H9 (cell line): ENCODE measurements at regions not wholly inside any gene's neighbourhood (a gene's known extent, or its start where the extent isn't known, plus 50 kb on each side); places are given as distances from the start of the nearest gene placed in this dataset.

ENCODE experiments used
- DNase-seq: peaks from one replicate; pipeline ENCODE4 v3.0.0-alpha.2; 2017
- H2AFZ ChIP-seq: one replicate; pipeline ENCODE4 v1.6.1; 2013; ENCODE audit warnings: mild to moderate bottlenecking, low read length, control low read depth, moderate library complexity
- H2AK5ac ChIP-seq: 2 replicates; pipeline ENCODE4 v1.6.1; 2013; ENCODE audit warnings: low read length, control low read depth, mixed read lengths; ENCODE audit not compliant: insufficient read length
- H2BK120ac ChIP-seq: one replicate; pipeline ENCODE4 v1.6.1; 2013; ENCODE audit warnings: low read depth, mild to moderate bottlenecking, low read length, control low read depth, inconsistent platforms; ENCODE audit not compliant: poor library complexity, severe bottlenecking
- H2BK12ac ChIP-seq: 2 replicates; pipeline ENCODE4 v1.6.1; 2013; ENCODE audit warnings: low read length, control low read depth, mixed read lengths, low read depth; ENCODE audit not compliant: insufficient read length
- H2BK15ac ChIP-seq: 2 replicates; pipeline ENCODE4 v1.6.1; 2013; ENCODE audit warnings: low read depth, low read length, control low read depth
- H2BK20ac ChIP-seq: one replicate; pipeline ENCODE4 v1.6.1; 2013; ENCODE audit warnings: low read depth, mild to moderate bottlenecking, low read length, control low read depth, inconsistent platforms; ENCODE audit not compliant: poor library complexity, severe bottlenecking
- H2BK5ac ChIP-seq: 2 replicates; pipeline ENCODE4 v1.6.1; 2013; ENCODE audit warnings: low read length, control low read depth, mixed read lengths; ENCODE audit not compliant: insufficient read length
- H3K14ac ChIP-seq: 2 replicates; pipeline ENCODE4 v1.6.1; 2013; ENCODE audit warnings: low read length, control low read depth; ENCODE audit not compliant: insufficient read depth
- H3K18ac ChIP-seq: 2 replicates; pipeline ENCODE4 v1.6.1; 2013; ENCODE audit warnings: low read depth, mild to moderate bottlenecking, mixed read lengths, low read length, control low read depth; ENCODE audit not compliant: insufficient read length
- H3K23ac ChIP-seq: 2 replicates; pipeline ENCODE4 v1.6.1; 2013; ENCODE audit warnings: low read length, control low read depth, mixed read lengths, low read depth; ENCODE audit not compliant: insufficient read length
- H3K23me2 ChIP-seq: 2 replicates; pipeline ENCODE4 v1.6.1; 2013; ENCODE audit warnings: low read depth, mild to moderate bottlenecking, mixed read lengths, low read length, control low read depth; ENCODE audit not compliant: insufficient read length, poor library complexity, severe bottlenecking
- H3K27ac ChIP-seq: 2 replicates; pipeline ENCODE4 v1.5.1; 2013; ENCODE audit warnings: low read length, control low read depth, mixed read lengths, low read depth; ENCODE audit not compliant: insufficient read length
- H3K27me3 ChIP-seq: 2 replicates; pipeline ENCODE4 v1.6.1; 2013; ENCODE audit warnings: low read length, control low read depth, inconsistent platforms; ENCODE audit not compliant: insufficient read depth
- H3K4ac ChIP-seq: 2 replicates; pipeline ENCODE4 v1.6.1; 2013; ENCODE audit warnings: low read depth, mild to moderate bottlenecking, control low read depth, inconsistent platforms, low read length, moderate library complexity
- H3K4me1 ChIP-seq: 2 replicates; pipeline ENCODE4 v1.6.1; 2013; ENCODE audit warnings: low read length, control low read depth, inconsistent platforms; ENCODE audit not compliant: insufficient read depth
- H3K4me2 ChIP-seq: 2 replicates; pipeline ENCODE4 v1.6.1; 2013; ENCODE audit warnings: low read length, control low read depth, mixed read lengths; ENCODE audit not compliant: insufficient read length, insufficient read depth
- H3K56ac ChIP-seq: 2 replicates; pipeline ENCODE4 v1.6.1; 2013; ENCODE audit warnings: low read depth, mild to moderate bottlenecking, mixed read lengths, low read length, control low read depth; ENCODE audit not compliant: insufficient read length
- H3K79me1 ChIP-seq: 2 replicates; pipeline ENCODE4 v1.6.1; 2013; ENCODE audit warnings: low read depth, mild to moderate bottlenecking, moderate library complexity, low read length, control low read depth, inconsistent platforms; ENCODE audit not compliant: insufficient read depth, poor library complexity, severe bottlenecking
- H3K79me2 ChIP-seq: 2 replicates; pipeline ENCODE4 v1.6.1; 2013; ENCODE audit warnings: low read length, control low read depth, inconsistent platforms; ENCODE audit not compliant: insufficient read depth
- H3K9ac ChIP-seq: 2 replicates; pipeline ENCODE4 v1.6.1; 2013; ENCODE audit warnings: low read length, control low read depth, mixed read lengths; ENCODE audit not compliant: insufficient read length; ENCODE audit errors: extremely low read depth
- H3K9me3 ChIP-seq: one replicate; pipeline ENCODE4 v1.6.1; 2013; ENCODE audit warnings: low read depth, low read length, inconsistent platforms; ENCODE audit not compliant: control insufficient read depth
- H3T11ph ChIP-seq: one replicate; pipeline ENCODE4 v1.6.1; 2013; ENCODE audit warnings: mild to moderate bottlenecking, low read length, control low read depth, inconsistent platforms
- H4K20me1 ChIP-seq: one replicate; pipeline ENCODE4 v1.6.1; 2013; ENCODE audit not compliant: control insufficient read depth, insufficient read length, insufficient read depth
- H4K5ac ChIP-seq: 2 replicates; pipeline ENCODE4 v1.6.1; 2013; ENCODE audit warnings: low read depth, mild to moderate bottlenecking, mixed read lengths, low read length, control low read depth; ENCODE audit not compliant: insufficient read length
- H4K8ac ChIP-seq: replicated peaks from 2 replicates; pipeline ENCODE4 v1.6.1; 2013; ENCODE audit warnings: low read length, control low read depth, mixed read lengths, low read depth; ENCODE audit not compliant: insufficient read length
- H4K91ac ChIP-seq: 2 replicates; pipeline ENCODE4 v1.6.1; 2013; ENCODE audit warnings: low read depth, mild to moderate bottlenecking, moderate library complexity, mixed read lengths, low read length, control low read depth; ENCODE audit not compliant: insufficient read length
- H3K27ac Mint-ChIP-seq, 3 experiments: 2 replicates in 2 of 3; 3 replicates in 1 of 3; pipeline ENCODE4 v1.8.0; 2020 to 2021; ENCODE audit warnings: mixed read lengths in 3 of 3, mild to moderate bottlenecking in 1 of 3, moderate library complexity in 1 of 3
- H3K27me3 Mint-ChIP-seq: 2 replicates; pipeline ENCODE4 v1.8.0; 2021; ENCODE audit warnings: low read depth, mild to moderate bottlenecking, moderate library complexity, mixed read lengths
- H3K36me3 Mint-ChIP-seq, 3 experiments: 2 replicates in 2 of 3; 3 replicates in 1 of 3; pipeline ENCODE4 v1.8.0; 2020 to 2021; ENCODE audit warnings: low read depth in 3 of 3, mixed read lengths in 3 of 3; ENCODE audit not compliant: insufficient read depth in 1 of 3
- H3K4me1 Mint-ChIP-seq, 2 experiments: 2 replicates each; pipeline ENCODE4 v1.8.0; 2020; ENCODE audit warnings: mixed read lengths in 2 of 2
- H3K4me3 Mint-ChIP-seq, 2 experiments: 2 replicates in 1 of 2; 3 replicates in 1 of 2; pipeline ENCODE4 v1.8.0; 2020 to 2021; ENCODE audit warnings: mild to moderate bottlenecking in 2 of 2, mixed read lengths in 2 of 2, moderate library complexity in 1 of 2
- H3K9me3 Mint-ChIP-seq, 2 experiments: 2 replicates in 1 of 2; 3 replicates in 1 of 2; pipeline ENCODE4 v1.8.0; 2020; ENCODE audit warnings: mild to moderate bottlenecking in 2 of 2, mixed read lengths in 2 of 2, moderate library complexity in 1 of 2
- WGBS: extraction: QIAGEN DNeasy Blood & Tissue Kit; methylation state at CpG from one replicate; pipeline ENCODE4 v1.1.7; 2013; ENCODE audit warnings: missing lambda C conversion rate, low lambda C conversion rate, mixed read lengths; ENCODE audit not compliant: insufficient read length; ENCODE audit errors: extremely low coverage; 5-methylcytosine and 5-hydroxymethylcytosine counted together
- TF ChIP-seq, protein P1 (sequence below): fragments of 200-600 bp; sonication (generic); conservative IDR thresholded peaks from 3 replicates; pipeline ENCODE4 v1.8.0; 2021; ENCODE audit warnings: antibody characterized with exemption, mild to moderate bottlenecking

DNA sequence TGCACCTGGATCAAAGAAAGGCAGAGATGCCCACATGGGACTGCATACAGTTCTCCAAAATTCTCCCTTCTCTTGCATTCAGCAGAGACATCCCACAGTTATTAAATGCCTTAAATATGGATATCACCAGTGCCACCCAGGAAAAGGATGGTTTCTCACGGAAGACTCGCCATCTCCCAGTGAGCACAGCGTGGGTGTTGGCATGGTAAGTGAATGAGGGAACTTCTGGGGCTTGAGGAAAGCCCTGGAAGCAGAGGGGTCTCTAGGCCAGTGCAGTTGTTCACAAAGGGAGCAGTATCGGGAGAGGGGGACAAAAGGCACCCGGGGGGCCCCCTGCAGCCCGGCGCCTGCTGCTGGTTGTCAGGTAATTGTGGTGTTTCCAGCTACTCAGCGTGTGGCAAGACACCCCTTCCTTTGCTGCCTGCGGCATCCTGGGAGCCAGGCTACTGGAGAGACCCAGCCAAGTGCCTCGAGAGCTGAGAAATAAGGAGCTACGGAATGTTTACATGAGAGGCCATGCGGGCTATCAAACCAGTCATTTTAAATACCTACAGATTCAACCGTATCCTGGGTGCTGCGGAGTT lies 125.4 kb downstream of the PXDC1 start:
- no peaks in the 10 kb centered on the region for H3K27me3 ChIP-seq
- H3K14ac ChIP-seq: no peak overlapping the region
- H2AFZ ChIP-seq: no peak overlapping the region
- H3K4me1 ChIP-seq: peaks cover 2% of the 10 kb centered on the region; the same call in 1 of the 2 replicates
- no peaks in the 10 kb centered on the region for H3K79me2 ChIP-seq
- Mint-ChIP-seq H3K4me3 (no peak overlapping the region), H3K9me3 (no peaks in the 10 kb centered on the region), H3K27me3 (peaks cover 31% of the 10 kb centered on the region), H3K36me3 (peaks cover 0 to 4% (median 0%) of the 10 kb centered on the region in 3 experiments; a peak in 1 of 7 replicates), H3K27ac (no peak overlapping the region), H3K4me1 (peaks cover 44 to 50% of the 10 kb centered on the region in 2 experiments)
- H2AK5ac ChIP-seq: no peak overlapping the region
- H4K20me1 ChIP-seq: no peaks in the 10 kb centered on the region
- H3K27ac ChIP-seq: no peak overlapping the region
- H3K4me2 ChIP-seq: no peak overlapping the region
- H3K9me3 ChIP-seq: no peaks in the 10 kb centered on the region
- no peak overlapping the region for H2BK12ac ChIP-seq
- no peak overlapping the region for H2BK120ac ChIP-seq
- no peak overlapping the region for H3K9ac ChIP-seq
- no peak for DNase-seq
- H3K18ac ChIP-seq: no peak overlapping the region
- no peak overlapping the region for H3K23ac ChIP-seq
- no peak overlapping the region for H4K91ac ChIP-seq
- TF ChIP-seq, protein P1, sequence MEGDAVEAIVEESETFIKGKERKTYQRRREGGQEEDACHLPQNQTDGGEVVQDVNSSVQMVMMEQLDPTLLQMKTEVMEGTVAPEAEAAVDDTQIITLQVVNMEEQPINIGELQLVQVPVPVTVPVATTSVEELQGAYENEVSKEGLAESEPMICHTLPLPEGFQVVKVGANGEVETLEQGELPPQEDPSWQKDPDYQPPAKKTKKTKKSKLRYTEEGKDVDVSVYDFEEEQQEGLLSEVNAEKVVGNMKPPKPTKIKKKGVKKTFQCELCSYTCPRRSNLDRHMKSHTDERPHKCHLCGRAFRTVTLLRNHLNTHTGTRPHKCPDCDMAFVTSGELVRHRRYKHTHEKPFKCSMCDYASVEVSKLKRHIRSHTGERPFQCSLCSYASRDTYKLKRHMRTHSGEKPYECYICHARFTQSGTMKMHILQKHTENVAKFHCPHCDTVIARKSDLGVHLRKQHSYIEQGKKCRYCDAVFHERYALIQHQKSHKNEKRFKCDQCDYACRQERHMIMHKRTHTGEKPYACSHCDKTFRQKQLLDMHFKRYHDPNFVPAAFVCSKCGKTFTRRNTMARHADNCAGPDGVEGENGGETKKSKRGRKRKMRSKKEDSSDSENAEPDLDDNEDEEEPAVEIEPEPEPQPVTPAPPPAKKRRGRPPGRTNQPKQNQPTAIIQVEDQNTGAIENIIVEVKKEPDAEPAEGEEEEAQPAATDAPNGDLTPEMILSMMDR: no peak
- H2BK20ac ChIP-seq: no peak overlapping the region
- no peak overlapping the region for H4K8ac ChIP-seq
- WGBS: no CpG with 5 or more reads among the region's 14 CpGs
- no peak overlapping the region for H3K4ac ChIP-seq
- no peak overlapping the region for H2BK5ac ChIP-seq
- H4K5ac ChIP-seq: no peak overlapping the region
- no peak overlapping the region for H3K56ac ChIP-seq
- H2BK15ac ChIP-seq: no peak overlapping the region
- no peak overlapping the region for H3T11ph ChIP-seq
- H3K23me2 ChIP-seq: no peaks in the 10 kb centered on the region
- no peaks in the 10 kb centered on the region for H3K79me1 ChIP-seq
